ENCODE measurements at regions not wholly inside any gene's neighbourhood (a gene's known extent, or its start where the extent isn't known, plus 50 kb on each side); places are given as distances from the start of the nearest gene placed in this dataset.

DNA sequence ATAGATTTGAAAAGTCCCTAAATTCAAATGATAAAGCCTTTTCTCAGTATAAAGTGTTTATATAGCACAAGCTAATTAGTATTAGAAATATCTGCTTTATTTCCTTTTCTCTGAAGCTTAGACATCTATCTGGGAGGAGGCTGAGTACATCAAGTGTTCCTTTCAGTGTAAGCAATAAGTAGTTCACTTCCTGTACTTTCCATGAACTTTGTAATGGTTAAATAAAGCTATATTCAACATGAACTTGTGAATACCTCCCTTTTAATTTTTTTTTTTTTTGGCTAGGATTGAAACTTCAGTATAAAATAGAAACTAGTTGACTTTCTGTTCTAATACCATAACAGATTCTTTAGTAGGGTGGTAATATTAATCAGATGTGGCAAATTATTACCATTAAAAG, 190.9 kb downstream of the CENPW start:
- DNase-seq = no peak

DNA sequence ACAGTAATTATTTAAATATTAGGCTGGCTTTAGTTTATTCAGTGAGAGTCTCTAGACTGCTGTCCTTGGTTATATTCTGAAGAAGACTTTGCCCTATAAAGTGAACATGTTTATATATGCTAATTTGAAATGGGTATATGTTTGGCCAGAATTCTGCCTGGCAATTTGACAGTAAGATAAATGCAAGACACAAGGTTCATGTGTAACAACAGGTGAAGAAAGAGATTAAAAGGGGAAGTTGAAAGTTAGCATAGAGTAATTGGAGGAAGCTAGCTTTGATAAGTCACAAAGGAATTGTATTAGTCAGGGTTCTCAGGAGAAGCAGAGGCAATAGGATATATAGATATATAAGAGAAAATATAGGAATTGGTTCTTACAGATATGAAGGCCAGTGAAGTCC, 191.4 kb downstream of the CENPW start:
- DNase-seq = no peak

GRCh38 chr6:126531840-126532239, 191.9 kb downstream of the CENPW start:
- DNase-seq = no peak

GRCh38 chr6:126534401-126534800, 194.5 kb downstream of the CENPW start:
- no peak for DNase-seq

GRCh38 chr6:126535138-126535537, 195.2 kb downstream of the CENPW start:
- no peak for DNase-seq

DNA sequence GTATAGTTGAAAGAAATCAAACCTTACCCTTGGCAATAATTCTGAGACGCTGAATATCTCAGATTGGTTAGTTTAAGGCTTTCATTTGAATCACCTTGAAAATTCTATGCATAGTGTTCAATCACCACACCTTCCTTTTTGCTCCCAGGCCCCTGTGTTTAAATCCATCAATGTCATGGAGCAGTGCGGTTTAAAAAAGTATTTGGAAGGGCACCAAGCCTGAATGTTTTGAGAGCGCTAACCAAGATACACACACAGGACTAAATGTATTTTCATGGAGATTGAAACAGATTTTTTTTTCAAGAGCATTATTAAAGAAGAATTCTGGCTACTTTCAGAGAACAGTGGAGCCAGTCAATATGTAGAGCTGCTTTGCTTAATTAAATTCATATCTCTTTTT, 195.7 kb downstream of the CENPW start:
- no peak for DNase-seq

DNA sequence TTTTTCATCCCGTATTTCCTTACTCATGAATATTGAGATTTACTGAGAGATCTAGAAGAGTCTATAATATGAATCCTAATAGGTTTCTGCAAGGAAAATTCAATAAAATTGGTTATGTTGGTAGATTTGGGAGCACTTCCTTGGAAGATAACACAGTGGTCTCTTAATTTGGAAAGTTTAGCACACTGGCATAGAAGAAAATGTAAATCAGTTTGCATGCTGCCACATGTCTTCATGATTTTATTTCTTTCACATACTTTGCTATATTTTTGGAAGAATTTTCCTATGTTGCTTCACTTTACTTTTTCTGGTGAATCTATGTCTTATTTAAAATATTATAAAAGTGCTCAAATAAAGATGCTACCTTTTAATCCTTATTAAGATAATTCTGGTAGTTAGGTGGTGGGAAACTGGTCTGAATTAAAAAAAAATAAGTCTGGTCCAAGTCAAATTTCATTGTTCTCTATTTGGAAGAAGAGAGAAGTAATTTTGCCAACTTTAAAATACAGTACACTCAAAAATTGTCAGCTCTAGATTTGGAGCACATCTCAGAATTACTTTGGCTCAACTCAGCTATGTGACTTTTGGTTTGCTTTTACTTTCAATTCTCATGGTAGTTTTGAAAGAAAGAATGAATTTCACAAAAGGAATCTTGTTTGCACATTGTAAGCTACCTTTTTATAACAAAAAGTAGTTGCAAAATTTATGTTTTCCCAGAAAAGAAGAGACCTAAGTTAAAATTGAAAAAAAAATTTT, 197.3 kb downstream of the CENPW start:
- DNase-seq = no peak

DNA sequence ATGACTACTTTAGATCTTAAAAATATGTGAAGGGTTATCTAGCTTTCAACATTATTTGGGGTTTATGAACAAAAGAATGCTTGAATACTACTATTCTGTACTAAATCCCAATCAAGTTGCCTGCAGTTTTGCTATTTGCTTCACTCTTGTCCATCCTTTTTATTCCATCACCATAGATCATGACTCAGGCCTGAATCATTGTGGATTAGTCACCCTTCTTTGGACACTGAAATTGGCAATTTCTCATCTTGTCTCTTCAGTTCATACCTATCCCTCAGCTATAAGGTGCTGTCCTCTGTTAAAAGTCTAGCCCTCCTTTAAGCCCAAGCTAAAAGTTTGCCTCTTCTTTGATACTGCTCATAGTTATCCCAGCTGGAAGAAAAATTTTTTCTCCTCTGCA, 199.1 kb downstream of the CENPW start:
- DNase-seq = no peak

- DNase-seq = no peak
Observed at GRCh38 chr6:126540161-126540560, 200.2 kb downstream of the CENPW start.

- no peak for DNase-seq
Observed at GRCh38 chr6:126541806-126542491, 202.0 kb downstream of the CENPW start.

- no peak for DNase-seq
Observed at GRCh38 chr6:126546541-126547120, 206.7 kb downstream of the CENPW start.

- no peak for DNase-seq
Observed at GRCh38 chr6:126548300-126548699, 208.4 kb downstream of the CENPW start.

- DNase-seq = no peak
Observed at GRCh38 chr6:126550323-126550722, 210.4 kb downstream of the CENPW start.

- DNase-seq = no peak
Observed at GRCh38 chr6:126551832-126552231, 211.9 kb downstream of the CENPW start.

GRCh38 chr6:126553854-126554253, 213.9 kb downstream of the CENPW start:
- no peak for DNase-seq

DNA sequence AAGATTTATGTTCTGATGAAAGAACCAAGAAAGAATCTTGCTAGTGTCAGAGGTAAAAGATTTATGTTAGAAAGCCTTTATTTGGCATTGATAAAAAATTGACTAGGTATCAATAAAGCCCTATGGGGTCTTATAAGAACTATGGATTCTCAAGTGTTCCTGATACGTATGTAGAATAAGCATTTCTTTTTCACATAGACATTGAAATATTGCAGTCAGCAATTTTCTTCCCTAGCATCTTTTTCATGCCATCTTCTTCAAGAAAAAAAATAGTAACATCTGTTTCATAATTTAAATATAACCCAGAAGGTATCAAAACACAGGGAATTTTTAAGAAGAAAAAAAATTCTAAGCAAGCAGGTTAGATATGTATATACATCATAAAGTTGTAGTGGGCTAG, 230.6 kb downstream of the CENPW start:
- no peak for DNase-seq

DNA sequence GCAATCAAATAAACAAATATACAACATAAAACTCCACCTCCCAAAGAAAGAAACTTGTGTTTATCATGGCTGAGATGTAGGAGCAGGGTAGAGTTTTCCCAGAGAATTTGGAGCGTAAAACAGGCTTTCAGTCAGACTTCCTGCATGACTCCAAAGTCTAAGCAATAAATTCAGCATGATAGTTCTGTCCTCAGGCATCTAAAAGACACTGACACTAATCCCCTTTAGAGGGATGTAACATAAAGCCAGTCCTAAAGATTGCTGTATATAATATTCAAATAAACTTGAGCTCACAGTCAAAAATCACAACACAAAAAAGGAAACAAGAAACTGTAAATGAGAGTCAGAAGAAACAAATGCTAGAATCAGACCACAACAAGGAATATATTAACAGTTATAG, 234.4 kb downstream of the CENPW start:
- no peak for DNase-seq

DNA sequence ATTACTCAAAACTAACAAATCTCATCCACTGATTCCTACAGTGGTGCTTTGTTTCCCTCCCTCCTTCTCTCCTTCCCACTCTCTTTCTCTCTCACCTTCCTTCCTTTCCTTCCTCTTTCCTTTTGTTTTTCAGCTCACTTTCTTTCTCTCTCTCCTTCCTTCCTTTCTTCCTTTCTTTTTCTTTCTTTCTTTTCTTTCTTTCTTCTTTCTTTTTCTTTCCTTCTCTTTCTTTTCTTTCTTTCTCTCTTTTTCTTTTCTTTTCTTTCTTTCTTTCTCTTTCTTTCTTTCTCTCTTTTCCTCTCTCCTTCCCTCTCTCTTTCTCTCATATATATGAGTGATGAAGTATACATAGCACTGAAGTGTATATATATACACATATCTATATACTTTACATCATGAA, 241.4 kb downstream of the CENPW start:
- no peak for DNase-seq

- DNase-seq = no peak
Observed at GRCh38 chr6:126600258-126600916, 260.5 kb downstream of the CENPW start.

DNA sequence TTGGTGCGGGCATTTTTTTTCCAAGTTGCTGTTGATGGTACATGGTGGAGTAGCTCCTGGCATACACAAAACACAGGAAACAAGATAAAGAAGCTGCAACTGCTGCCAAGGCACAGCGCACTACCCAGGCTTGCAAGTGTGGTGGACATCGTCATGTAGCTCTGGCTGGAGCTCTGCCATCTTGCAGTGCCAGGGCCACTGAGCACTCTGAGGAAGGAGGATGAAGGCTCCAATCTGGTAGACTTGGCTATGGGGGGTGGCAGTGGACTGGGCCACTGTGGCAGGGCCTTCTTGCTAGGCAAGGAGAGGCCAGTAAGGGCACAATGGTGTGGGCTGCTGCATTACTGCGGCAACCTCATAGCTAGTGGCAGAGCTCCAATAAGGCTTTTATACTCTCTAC, 263.5 kb downstream of the CENPW start:
- DNase-seq = no peak

DNA sequence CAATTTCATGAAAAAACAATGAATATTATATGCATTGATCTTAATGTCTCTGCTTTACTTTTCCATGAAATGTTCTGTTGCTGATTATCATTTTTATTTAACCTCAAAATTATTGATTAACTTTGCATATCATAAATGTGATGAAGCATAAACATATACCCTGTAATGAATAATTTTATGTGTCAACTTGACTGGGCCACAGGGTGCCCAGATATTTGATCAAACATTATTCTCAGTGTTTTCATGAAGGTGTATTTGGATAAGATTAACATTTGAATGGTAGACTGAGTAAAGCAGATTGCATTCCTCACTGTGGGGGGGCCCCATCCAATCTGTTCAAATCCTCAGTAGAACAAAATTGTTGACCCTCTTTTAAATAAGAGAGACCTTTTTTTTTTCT, 265.2 kb downstream of the CENPW start:
- DNase-seq = no peak

DNA sequence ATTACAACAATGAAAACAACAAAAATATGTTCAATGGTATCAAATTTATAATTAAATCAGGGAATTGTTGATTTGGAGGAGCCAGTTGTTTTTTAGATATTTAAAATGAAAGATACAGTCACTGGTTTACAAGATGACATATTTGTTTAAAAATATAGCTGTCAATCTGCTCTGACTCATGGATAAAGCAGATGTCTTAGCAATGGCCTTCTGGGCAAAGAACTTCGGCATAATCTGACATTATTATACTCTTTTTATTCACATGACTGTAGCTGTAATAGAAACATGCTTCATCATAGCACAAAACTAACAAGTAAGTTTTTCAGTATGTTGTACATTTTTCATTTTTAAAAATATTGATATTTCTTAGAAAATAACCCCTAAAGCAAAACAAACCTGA, 267.4 kb downstream of the CENPW start:
- DNase-seq = no peak

GRCh38 chr6:126608681-126609080, 268.8 kb downstream of the CENPW start:
- DNase-seq = no peak

Data from NCI-H1105 (cell line).